ENCODE measurements at regions not wholly inside any gene's neighbourhood (a gene's known extent, or its start where the extent isn't known, plus 50 kb on each side); places are given as distances from the start of the nearest gene placed in this dataset.

DNA sequence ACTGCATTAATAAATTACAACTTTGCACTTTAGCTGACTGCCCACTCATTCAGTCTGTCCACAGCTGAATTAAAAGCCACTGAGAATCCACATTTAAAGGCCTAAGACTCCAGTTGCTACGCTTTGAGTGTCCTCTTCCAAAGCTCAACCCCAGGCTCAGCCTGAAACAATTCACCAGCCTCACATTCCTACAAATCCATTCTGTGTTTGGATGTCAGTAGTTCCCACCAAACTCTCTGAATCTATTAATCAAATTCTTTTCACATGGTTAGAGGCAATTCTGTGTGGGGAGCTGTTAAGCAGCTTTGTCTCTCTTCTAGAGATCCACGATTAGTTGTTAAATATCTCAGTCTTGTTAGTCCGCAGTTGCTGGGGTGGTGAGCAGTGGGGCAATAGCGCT lies 116.8 kb upstream of the UBE2E2 start:
- TF ChIP-seq USF1 (CRISPR knock-in tag; IDR thresholded peaks at IDR 0.05): no peak
- TF ChIP-seq SOX15 (CRISPR knock-in tag; IDR thresholded peaks at IDR 0.05): no peak
- TF ChIP-seq FOXJ3 (CRISPR knock-in tag; IDR thresholded peaks at IDR 0.05; ENCODE audit: borderline replicate concordance): no peak
- no peak for TF ChIP-seq JAZF1 (CRISPR knock-in tag; IDR thresholded peaks at IDR 0.05)
- no peak for TF ChIP-seq AFF4 (CRISPR knock-in tag; IDR thresholded peaks at IDR 0.05; ENCODE audit: borderline replicate concordance)
- no peak for TF ChIP-seq E2F5 (CRISPR knock-in tag; IDR thresholded peaks at IDR 0.05)
- TF ChIP-seq ZNF219 (CRISPR knock-in tag; IDR thresholded peaks at IDR 0.05; ENCODE audit: borderline replicate concordance): no peak
- no peak for TF ChIP-seq GABPB1 (CRISPR knock-in tag; IDR thresholded peaks at IDR 0.05)
- TF ChIP-seq, protein P1, sequence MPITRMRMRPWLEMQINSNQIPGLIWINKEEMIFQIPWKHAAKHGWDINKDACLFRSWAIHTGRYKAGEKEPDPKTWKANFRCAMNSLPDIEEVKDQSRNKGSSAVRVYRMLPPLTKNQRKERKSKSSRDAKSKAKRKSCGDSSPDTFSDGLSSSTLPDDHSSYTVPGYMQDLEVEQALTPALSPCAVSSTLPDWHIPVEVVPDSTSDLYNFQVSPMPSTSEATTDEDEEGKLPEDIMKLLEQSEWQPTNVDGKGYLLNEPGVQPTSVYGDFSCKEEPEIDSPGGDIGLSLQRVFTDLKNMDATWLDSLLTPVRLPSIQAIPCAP (CRISPR knock-in tag; IDR thresholded peaks at IDR 0.05): no peak
- TF ChIP-seq KAT7 (CRISPR knock-in tag; IDR thresholded peaks at IDR 0.05; ENCODE audit: borderline replicate concordance): no peak
- TF ChIP-seq ZNF671 (CRISPR knock-in tag; IDR thresholded peaks at IDR 0.05): no peak
- TF ChIP-seq, protein P2, sequence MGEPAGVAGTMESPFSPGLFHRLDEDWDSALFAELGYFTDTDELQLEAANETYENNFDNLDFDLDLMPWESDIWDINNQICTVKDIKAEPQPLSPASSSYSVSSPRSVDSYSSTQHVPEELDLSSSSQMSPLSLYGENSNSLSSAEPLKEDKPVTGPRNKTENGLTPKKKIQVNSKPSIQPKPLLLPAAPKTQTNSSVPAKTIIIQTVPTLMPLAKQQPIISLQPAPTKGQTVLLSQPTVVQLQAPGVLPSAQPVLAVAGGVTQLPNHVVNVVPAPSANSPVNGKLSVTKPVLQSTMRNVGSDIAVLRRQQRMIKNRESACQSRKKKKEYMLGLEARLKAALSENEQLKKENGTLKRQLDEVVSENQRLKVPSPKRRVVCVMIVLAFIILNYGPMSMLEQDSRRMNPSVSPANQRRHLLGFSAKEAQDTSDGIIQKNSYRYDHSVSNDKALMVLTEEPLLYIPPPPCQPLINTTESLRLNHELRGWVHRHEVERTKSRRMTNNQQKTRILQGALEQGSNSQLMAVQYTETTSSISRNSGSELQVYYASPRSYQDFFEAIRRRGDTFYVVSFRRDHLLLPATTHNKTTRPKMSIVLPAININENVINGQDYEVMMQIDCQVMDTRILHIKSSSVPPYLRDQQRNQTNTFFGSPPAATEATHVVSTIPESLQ (CRISPR knock-in tag; IDR thresholded peaks at IDR 0.05): no peak
- TF ChIP-seq, protein P3, sequence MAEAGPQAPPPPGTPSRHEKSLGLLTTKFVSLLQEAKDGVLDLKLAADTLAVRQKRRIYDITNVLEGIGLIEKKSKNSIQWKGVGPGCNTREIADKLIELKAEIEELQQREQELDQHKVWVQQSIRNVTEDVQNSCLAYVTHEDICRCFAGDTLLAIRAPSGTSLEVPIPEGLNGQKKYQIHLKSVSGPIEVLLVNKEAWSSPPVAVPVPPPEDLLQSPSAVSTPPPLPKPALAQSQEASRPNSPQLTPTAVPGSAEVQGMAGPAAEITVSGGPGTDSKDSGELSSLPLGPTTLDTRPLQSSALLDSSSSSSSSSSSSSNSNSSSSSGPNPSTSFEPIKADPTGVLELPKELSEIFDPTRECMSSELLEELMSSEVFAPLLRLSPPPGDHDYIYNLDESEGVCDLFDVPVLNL (CRISPR knock-in tag; IDR thresholded peaks at IDR 0.05; ENCODE audit: borderline replicate concordance, low read depth): no peak
- no peak for TF ChIP-seq MLX (CRISPR knock-in tag; IDR thresholded peaks at IDR 0.05)
- no peak for TF ChIP-seq NR2C2 (CRISPR knock-in tag; IDR thresholded peaks at IDR 0.05)
- no peak for TF ChIP-seq CREB1 (CRISPR knock-in tag; IDR thresholded peaks at IDR 0.05)
- TF ChIP-seq, protein P4, sequence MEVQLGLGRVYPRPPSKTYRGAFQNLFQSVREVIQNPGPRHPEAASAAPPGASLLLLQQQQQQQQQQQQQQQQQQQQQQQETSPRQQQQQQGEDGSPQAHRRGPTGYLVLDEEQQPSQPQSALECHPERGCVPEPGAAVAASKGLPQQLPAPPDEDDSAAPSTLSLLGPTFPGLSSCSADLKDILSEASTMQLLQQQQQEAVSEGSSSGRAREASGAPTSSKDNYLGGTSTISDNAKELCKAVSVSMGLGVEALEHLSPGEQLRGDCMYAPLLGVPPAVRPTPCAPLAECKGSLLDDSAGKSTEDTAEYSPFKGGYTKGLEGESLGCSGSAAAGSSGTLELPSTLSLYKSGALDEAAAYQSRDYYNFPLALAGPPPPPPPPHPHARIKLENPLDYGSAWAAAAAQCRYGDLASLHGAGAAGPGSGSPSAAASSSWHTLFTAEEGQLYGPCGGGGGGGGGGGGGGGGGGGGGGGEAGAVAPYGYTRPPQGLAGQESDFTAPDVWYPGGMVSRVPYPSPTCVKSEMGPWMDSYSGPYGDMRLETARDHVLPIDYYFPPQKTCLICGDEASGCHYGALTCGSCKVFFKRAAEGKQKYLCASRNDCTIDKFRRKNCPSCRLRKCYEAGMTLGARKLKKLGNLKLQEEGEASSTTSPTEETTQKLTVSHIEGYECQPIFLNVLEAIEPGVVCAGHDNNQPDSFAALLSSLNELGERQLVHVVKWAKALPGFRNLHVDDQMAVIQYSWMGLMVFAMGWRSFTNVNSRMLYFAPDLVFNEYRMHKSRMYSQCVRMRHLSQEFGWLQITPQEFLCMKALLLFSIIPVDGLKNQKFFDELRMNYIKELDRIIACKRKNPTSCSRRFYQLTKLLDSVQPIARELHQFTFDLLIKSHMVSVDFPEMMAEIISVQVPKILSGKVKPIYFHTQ (CRISPR knock-in tag; IDR thresholded peaks at IDR 0.05): no peak
- Mint-ChIP-seq H3K27me3 (ENCODE audit: low read depth) (0 out of 2 replicates have a peak, but pooled peaks cover 4% of the 10 kb centered on the region), H3K9me3 (peaks cover 17% of the 10 kb centered on the region), H3K4me1 (no peaks in the 10 kb centered on the region), H3K4me3 (no peak overlapping the region), H3K36me3 (no peaks in the 10 kb centered on the region), H3K27ac (peak overlapping the region; percentile 16; the same call in 1 of the 2 replicates)
- ATAC-seq: no peak; the same call in 1 of the 2 replicates
- CTCF ChIA-PET: no interaction called here
- no peak for DNase-seq (ENCODE audit: low spot score)
- POLR2A ChIA-PET: no interaction called here

Measured in WTC11 (cell line).